Cardiac septum (tissue), 1 donor: ENCODE measurements at regions not wholly inside any gene's neighbourhood (a gene's known extent, or its start where the extent isn't known, plus 50 kb on each side); places are given as distances from the start of the nearest gene placed in this dataset.

ENCODE experiments used
- DNase-seq: peaks from one replicate; pipeline ENCODE4 v3.0.0-alpha.2; 2020; ENCODE audit warnings: low spot score
- intact Hi-C: fragments of 100-400 bp; cut with DNase I; formaldehyde crosslinking; loops from one replicate; pipeline ENCODE4 v1.14.0; 2022
- donor health status: DM: no; HTN: no; CAD: no.

- intact Hi-C loops: no loop called here
- no peak for DNase-seq
These were observed 172.0 kb upstream of the GALNT5 start for GRCh38 chr2:157085522-157085921.

- no peak for DNase-seq
- intact Hi-C loops: no loop called here
These were observed 170.0 kb upstream of the GALNT5 start for GRCh38 chr2:157087373-157088002.

DNA sequence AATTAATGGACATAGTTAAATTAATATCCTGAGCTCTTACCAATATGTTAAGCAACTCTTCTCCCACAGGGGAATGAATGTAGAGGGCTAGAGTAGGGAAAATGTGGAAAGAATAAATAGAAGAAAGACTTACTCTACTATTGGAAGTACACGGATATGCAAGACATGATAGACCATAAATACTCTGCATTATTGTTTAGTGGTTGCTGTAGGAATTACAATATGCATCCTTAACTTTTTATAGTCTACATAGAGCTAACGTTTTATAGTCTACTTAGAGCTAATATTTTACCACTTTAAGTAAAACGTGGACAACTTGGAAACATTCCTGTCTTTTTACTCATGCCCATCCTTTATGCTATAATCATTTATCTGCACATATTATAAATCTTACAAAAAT lies 163.8 kb upstream of the GALNT5 start:
- no peak for DNase-seq
- intact Hi-C loops: no loop called here

GRCh38 chr2:157105372-157105771 lies 152.1 kb upstream of the GALNT5 start:
- no peak for DNase-seq
- intact Hi-C loops: no loop called here

- intact Hi-C loops: no loop called here
- no peak for DNase-seq
These were observed 150.6 kb upstream of the GALNT5 start for GRCh38 chr2:157106950-157107349.

DNA sequence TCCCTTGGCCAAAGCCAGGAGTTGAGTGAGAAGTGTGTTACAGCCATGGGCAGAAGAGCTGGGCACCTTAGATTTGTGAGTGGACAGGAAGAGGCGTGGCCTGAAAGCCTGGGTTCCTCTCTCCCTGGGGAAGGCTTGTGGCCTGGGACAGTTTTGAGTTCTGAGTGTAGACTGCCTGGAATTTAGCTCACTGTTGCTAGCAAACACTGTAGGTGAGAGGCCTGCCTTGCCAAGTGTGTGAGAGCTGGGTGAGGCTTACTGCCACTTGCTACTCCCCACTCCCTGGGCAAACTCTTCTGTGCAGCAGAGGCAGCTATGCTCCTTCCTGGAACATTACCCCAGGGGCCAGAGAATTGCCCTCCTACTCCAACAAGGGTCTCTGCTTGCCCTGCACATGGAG lies 150.0 kb upstream of the GALNT5 start:
- intact Hi-C loops: no loop called here
- no peak for DNase-seq

DNA sequence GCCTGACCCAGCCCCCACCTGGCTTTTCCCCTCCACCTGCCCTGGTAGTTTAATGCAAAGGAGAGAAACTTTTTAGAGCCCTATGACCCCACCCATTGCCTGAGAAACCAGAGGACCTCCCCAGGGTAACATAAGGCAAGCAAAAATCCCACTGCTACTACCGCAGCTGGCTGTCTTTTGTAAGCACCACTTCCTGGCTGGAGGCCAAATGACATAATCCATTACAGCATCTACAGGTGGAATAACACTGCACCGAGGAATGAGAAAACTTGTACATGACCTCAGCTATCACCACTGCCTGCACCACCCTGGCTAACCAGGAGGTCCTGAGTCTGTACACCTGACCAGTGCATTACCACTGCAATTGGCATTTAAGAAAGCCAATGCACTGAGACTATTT lies 149.6 kb upstream of the GALNT5 start:
- intact Hi-C loops: no loop called here
- DNase-seq: no peak

DNA sequence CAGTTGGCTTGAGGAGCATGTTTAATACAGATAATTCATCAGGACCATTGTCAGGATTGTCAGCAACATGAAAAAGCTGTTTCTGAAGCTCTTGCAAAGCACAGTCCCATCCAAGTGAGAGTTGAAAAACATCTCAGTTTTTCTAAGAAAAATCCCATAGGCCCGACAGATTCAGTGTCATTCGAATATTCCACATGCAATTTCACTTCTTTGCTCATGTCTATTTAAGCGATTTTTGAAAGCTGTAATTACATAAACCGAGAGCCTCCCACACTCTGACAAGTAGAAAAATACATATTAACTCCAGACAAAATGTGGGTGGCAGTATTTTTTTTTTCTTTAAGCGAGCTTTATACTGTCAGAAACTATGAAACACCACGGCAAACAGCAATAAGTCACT lies 134.7 kb upstream of the GALNT5 start:
- DNase-seq: no peak
- intact Hi-C loops: no loop called here

- intact Hi-C loops: no loop called here
- DNase-seq: no peak
These were observed 132.8 kb upstream of the GALNT5 start for GRCh38 chr2:157124731-157125130.

DNA sequence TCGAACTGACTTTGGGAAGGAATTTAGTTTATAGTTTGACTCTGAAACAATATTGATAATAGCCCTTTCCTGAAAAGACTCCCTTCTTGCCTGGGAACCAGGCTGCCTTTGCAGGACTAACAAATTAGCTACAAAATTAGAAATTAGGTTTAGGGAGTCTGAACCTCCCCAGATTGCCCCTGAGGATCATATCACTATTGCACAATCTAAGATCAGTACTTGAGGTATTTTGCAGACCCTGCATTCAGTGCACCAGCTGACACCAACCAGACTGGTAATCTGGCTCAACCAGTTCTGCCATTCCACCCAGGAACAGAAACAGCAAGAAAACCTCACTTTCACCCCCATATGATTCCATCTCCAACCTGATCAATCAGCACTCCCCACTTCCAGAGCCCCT lies 131.8 kb upstream of the GALNT5 start:
- intact Hi-C loops: no loop called here
- no peak for DNase-seq

GRCh38 chr2:157127249-157128012 lies 130.1 kb upstream of the GALNT5 start:
- DNase-seq: no peak
- intact Hi-C loops: no loop called here

DNA sequence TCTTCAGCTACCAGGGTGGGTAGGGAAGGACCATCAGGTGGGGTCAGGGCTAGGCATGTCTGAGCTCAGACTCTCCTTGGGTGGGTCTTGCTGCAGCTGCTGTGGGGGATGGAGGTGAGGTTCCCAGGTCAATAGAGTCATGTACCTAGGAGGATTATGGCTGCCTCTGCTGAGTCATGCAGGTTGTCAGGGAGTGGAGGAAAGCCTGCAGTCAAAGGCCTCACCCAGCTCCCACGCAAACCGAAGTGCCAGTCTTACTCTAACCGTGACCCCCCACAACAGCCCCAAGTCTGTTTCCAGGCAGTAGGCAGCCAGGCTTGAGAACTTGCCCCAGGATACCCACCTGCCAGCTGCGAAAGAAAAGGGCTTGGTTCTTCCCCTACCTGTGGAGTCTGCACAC lies 113.6 kb upstream of the GALNT5 start:
- intact Hi-C loops: no loop called here
- no peak for DNase-seq

- intact Hi-C loops: no loop called here
These were observed 108.2 kb upstream of the GALNT5 start for GRCh38 chr2:157149270-157149669.

DNA sequence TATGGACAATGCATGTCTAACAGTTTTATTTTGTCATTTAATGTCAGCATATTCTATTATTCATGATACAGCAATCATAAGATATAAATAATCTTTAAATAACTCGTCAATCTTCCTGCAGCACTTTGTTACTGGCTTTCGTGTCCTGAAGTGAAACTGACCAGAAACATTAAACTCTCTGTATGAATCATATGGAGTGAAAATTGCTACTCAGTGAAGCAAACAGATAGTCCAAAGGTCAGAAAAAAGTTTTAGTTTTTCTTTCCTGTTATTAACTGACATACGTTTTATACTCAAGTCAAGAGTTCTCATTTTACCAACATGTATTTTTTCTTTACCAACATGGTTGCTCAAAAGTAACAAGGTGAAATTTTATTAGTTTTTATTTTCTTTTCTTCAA lies 106.8 kb upstream of the GALNT5 start:
- intact Hi-C loops: no loop called here
- DNase-seq: no peak

More at GRCh38 chr2:157149270-157149669, 108.2 kb upstream of the GALNT5 start:
- no peak for DNase-seq

- DNase-seq: no peak
- intact Hi-C loops: no loop called here
These were observed 105.1 kb upstream of the GALNT5 start for GRCh38 chr2:157152362-157152761.

DNA sequence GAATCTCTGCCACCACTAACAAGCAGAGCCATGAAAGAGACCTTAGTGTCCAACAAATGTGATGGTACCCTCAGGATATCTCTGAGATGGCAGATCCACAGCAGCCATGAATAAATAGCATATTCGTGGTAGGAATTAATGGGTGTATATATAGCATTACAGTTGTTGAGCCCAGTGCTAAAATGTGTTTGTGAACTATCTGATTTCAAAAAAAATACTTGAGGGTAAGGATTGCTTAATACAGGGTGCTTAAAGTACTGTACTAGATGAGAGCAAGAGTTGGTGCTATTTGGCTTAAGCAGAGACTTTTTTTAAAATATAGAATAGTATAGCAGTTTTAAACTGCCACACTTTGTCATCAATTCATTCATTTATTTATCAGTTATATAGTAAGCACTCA lies 101.5 kb upstream of the GALNT5 start:
- no peak for DNase-seq
- intact Hi-C loops: no loop called here

- DNase-seq: no peak
- intact Hi-C loops: no loop called here
These were observed 99.4 kb upstream of the GALNT5 start for GRCh38 chr2:157158111-157158510.

DNA sequence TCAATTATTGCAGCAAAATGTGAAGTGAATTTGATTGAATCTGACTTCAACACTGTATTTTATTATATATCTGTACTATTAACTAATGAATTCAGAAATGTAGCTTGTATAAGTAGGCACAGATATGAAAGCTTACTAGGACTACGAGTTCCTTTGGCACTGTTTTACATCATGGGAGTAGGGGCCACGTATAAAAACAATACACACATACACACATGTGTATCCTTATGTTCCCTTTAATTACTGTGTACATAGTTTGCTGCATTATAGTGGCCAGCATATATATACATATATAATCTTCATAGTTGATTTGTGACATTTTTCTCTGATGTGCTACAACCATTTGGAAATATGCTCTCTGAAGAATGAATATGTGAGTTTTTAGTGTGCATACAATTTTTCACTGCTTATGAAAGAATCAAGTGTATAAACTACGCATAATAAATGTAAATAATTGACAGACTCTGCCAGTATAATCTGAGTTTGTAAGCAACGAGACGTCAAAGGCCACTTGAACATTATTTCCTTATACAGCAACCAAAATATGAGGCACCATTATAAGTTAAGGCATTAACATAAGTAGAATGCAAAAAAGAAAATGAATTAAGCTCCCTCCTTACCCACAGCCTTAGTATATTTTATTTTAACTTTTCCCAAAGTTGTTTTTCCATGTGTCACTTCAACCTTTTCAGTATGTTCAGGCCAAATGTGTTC lies 98.1 kb upstream of the GALNT5 start:
- intact Hi-C loops: no loop called here
- no peak for DNase-seq

DNA sequence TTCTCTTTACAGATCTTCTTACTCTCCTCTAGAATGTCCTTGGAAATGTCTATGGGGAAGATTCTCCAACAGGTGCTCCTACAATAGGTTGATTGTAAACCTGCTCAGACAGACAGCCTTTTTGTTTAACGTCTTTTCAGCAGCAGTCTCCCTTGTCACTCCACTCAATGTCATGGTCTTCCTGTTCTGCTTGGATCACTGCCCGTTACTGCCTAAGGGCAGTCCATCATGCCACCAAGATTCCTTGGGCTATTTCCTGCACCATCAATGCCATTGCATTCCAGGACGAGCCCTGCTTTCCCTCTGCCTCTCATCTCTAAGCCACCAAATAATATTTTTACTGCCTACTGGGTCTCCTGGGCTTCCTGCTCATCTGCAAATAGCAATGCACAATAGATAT lies 97.4 kb upstream of the GALNT5 start:
- no peak for DNase-seq
- intact Hi-C loops: no loop called here

DNA sequence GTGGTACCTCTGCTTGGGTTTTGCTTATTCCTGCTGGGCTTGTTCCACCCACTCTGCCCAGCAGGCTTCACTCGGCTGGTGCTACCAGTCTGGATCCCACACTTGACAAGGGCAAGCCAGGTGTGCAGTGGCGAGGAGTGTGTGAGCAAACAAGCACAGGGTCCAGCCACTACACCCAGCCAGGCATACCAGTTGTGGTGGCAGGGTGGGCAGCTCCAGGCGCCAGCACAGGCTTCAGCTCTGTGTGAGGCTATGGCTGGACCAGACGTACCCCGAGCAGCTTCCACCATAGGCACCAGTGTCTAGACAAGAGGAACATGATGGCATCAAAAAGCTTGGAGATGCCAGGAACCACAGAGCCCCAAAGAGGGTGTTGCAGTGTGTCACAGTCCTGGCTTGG lies 93.1 kb upstream of the GALNT5 start:
- no peak for DNase-seq
- intact Hi-C loops: no loop called here

DNA sequence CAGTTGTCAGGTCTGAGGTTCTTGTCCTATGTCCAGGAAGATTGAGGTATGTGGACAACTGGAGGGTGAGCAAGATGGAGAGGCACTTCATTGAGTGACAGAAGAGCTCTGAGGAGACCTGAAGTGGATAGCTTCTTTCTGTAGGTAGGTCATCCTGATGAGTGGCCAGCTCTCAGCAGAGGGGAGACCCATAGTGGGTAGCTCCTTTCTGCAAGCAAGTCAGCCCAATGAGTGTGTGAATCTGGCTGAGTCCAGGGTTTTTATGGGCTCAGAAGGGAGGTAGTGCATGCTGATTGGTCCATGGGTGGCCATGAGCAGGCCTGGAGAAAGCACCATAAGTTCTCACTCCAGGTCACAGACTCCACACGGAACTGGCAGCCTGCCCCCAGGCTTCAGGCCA lies 92.6 kb upstream of the GALNT5 start:
- intact Hi-C loops: no loop called here
- DNase-seq: no peak
